Kidney glomerular epithelial cell (primary cell): ENCODE measurements at regions not wholly inside any gene's neighbourhood (a gene's known extent, or its start where the extent isn't known, plus 50 kb on each side); places are given as distances from the start of the nearest gene placed in this dataset.
"Not testable (repeated sequence)": the region's sequence is repeated elsewhere in the genome, so short reads cannot be mapped to it uniquely, and the experiment has no call there.

Experiments
- DNase-seq: peaks from one replicate; lab custom pipeline; 2025; lab: John Stamatoyannopoulos, UW

- DNase-seq = peak; percentile 5
Measured at GRCh38 chr3:99586701-99587100, 51.7 kb upstream of the COL8A1 start.

- DNase-seq = no peak
Measured at GRCh38 chr3:99579965-99580364, 58.4 kb upstream of the COL8A1 start.

GRCh38 chr3:99579246-99579645 lies 59.1 kb upstream of the COL8A1 start:
- peak; percentile 13 for DNase-seq

- no peak for DNase-seq
Measured at GRCh38 chr3:99578339-99578970, 59.9 kb upstream of the COL8A1 start.

- no peak for DNase-seq
Measured at GRCh38 chr3:99576904-99577559, 61.4 kb upstream of the COL8A1 start.

GRCh38 chr3:99575683-99576082 lies 62.7 kb upstream of the COL8A1 start:
- DNase-seq = no peak

GRCh38 chr3:99570061-99570460 lies 68.3 kb upstream of the COL8A1 start:
- no peak for DNase-seq

- DNase-seq = no peak
Measured at GRCh38 chr3:99568663-99569335, 69.6 kb upstream of the COL8A1 start.

- DNase-seq = no peak
Measured at GRCh38 chr3:99565331-99565730, 73.1 kb upstream of the COL8A1 start.

GRCh38 chr3:99562990-99563607 lies 75.3 kb upstream of the COL8A1 start:
- DNase-seq = peak; percentile 66

- peak; percentile 48 for DNase-seq
Measured at GRCh38 chr3:99562138-99562537, 76.3 kb upstream of the COL8A1 start.

- no peak for DNase-seq
Measured at GRCh38 chr3:99561056-99561455, 77.3 kb upstream of the COL8A1 start.

GRCh38 chr3:99559196-99559595 lies 79.2 kb upstream of the COL8A1 start:
- DNase-seq = no peak

GRCh38 chr3:99555885-99556284 lies 82.5 kb upstream of the COL8A1 start:
- DNase-seq = not testable (repeated sequence)

- no peak for DNase-seq
Measured at GRCh38 chr3:99551520-99551919, 86.9 kb upstream of the COL8A1 start.

- DNase-seq = no peak
Measured at GRCh38 chr3:99549957-99550603, 88.3 kb upstream of the COL8A1 start.

GRCh38 chr3:99549220-99549619 lies 89.2 kb upstream of the COL8A1 start:
- no peak for DNase-seq

- DNase-seq = no peak
Measured at GRCh38 chr3:99548674-99549073, 89.7 kb upstream of the COL8A1 start.

- DNase-seq = peak; percentile 15
Measured at GRCh38 chr3:99545941-99546580, 92.3 kb upstream of the COL8A1 start.

- DNase-seq = peak; percentile 19
Measured at GRCh38 chr3:99544786-99545281, 93.6 kb upstream of the COL8A1 start.

- DNase-seq = no peak
Measured at GRCh38 chr3:99543796-99544195, 94.6 kb upstream of the COL8A1 start.
